Posterior vena cava (tissue), 2 donors: ENCODE measurements at regions not wholly inside any gene's neighbourhood (a gene's known extent, or its start where the extent isn't known, plus 50 kb on each side); places are given as distances from the start of the nearest gene placed in this dataset.
"Not testable (repeated sequence)": the region's sequence is repeated elsewhere in the genome, so short reads cannot be mapped to it uniquely, and the experiment has no call there.

Source experiments
- DNase-seq: peaks from one replicate; pipeline ENCODE4 v3.0.0-alpha.2; 2020; ENCODE audit warnings: low spot score
- intact Hi-C, 2 donors: fragments of 100-400 bp; cut with DNase I; formaldehyde crosslinking; loops; one replicate each; pipeline versions ENCODE4 v1.14.1 to v1.14.2; 2022 to 2023
- donor health status: DM: yes; HTN: yes; CAD: no.
- donor health status: DM: yes; HTN: yes; CAD: no.

GRCh38 chr7:69412331-69413146 is 185.7 kb upstream of the AUTS2 start:
- intact Hi-C loops: no loop called here
- peak; percentile 89 for DNase-seq

GRCh38 chr7:69414555-69414954 is 183.7 kb upstream of the AUTS2 start:
- intact Hi-C loops: no loop called here
- DNase-seq: no peak

- intact Hi-C loops: no loop called here
Observed at GRCh38 chr7:69418869-69419670, 179.2 kb upstream of the AUTS2 start.

GRCh38 chr7:69419934-69420333 is 178.3 kb upstream of the AUTS2 start:
- intact Hi-C loops: no loop called here
- no peak for DNase-seq

More at GRCh38 chr7:69418869-69419670, 179.2 kb upstream of the AUTS2 start:
- no peak for DNase-seq

GRCh38 chr7:69422574-69422985 is 175.7 kb upstream of the AUTS2 start:
- no peak for DNase-seq
- intact Hi-C loops: no loop called here

- DNase-seq: no peak
- intact Hi-C loops: no loop called here
Observed at GRCh38 chr7:69426705-69427104, 171.6 kb upstream of the AUTS2 start.

- intact Hi-C loops: no loop called here
- no peak for DNase-seq
Observed at GRCh38 chr7:69428089-69428488, 170.2 kb upstream of the AUTS2 start.

GRCh38 chr7:69429911-69430383 is 168.3 kb upstream of the AUTS2 start:
- intact Hi-C loops: loop anchor here in 1 of 2 donors (10.0 kb wide), 1 partner anchor 155 kb away; no protein-coding TSS in a partner anchor
- peak; percentile 89 for DNase-seq

GRCh38 chr7:69430384-69431021 is 167.8 kb upstream of the AUTS2 start:
- intact Hi-C loops: loop anchor here in 1 of 2 donors (10.0 kb wide), 1 partner anchor 154 kb away; no protein-coding TSS in a partner anchor
- peak; percentile 84 for DNase-seq

- DNase-seq: no peak
- intact Hi-C loops: loop anchor here in 1 of 2 donors (10.0 kb wide), 1 partner anchor 153 kb away; no protein-coding TSS in a partner anchor
Observed at GRCh38 chr7:69431626-69432025, 166.6 kb upstream of the AUTS2 start.

GRCh38 chr7:69432276-69432675 is 166.0 kb upstream of the AUTS2 start:
- DNase-seq: not testable (repeated sequence)
- intact Hi-C loops: loop anchor here in 1 of 2 donors (10.0 kb wide), 1 partner anchor 153 kb away; no protein-coding TSS in a partner anchor

GRCh38 chr7:69433081-69433480 is 165.2 kb upstream of the AUTS2 start:
- intact Hi-C loops: loop anchor here in 1 of 2 donors (10.0 kb wide), 1 partner anchor 152 kb away; no protein-coding TSS in a partner anchor

GRCh38 chr7:69434398-69434815 is 163.9 kb upstream of the AUTS2 start:
- no peak for DNase-seq
- intact Hi-C loops: loop anchor here in 1 of 2 donors (10.0 kb wide), 1 partner anchor 150 kb away; no protein-coding TSS in a partner anchor

More at GRCh38 chr7:69433081-69433480, 165.2 kb upstream of the AUTS2 start:
- DNase-seq: no peak

- no peak for DNase-seq
- intact Hi-C loops: loop anchor here in 1 of 2 donors (10.0 kb wide), 1 partner anchor 149 kb away; no protein-coding TSS in a partner anchor
Observed at GRCh38 chr7:69435711-69436110, 162.6 kb upstream of the AUTS2 start.

GRCh38 chr7:69436946-69437345 is 161.3 kb upstream of the AUTS2 start:
- intact Hi-C loops: loop anchor here in 1 of 2 donors (10.0 kb wide), 1 partner anchor 148 kb away; no protein-coding TSS in a partner anchor
- DNase-seq: no peak

GRCh38 chr7:69438584-69439412 is 159.5 kb upstream of the AUTS2 start:
- no peak for DNase-seq
- intact Hi-C loops: loop anchor here in 1 of 2 donors (10.0 kb wide), 1 partner anchor 146 kb away; no protein-coding TSS in a partner anchor

GRCh38 chr7:69439636-69440325 is 158.5 kb upstream of the AUTS2 start:
- no peak for DNase-seq
- intact Hi-C loops: loop anchor here in 1 of 2 donors (10.0 kb wide), 1 partner anchor 145 kb away; no protein-coding TSS in a partner anchor
